HG03039 (cell line): ENCODE measurements at regions not wholly inside any gene's neighbourhood (a gene's known extent, or its start where the extent isn't known, plus 50 kb on each side); places are given as distances from the start of the nearest gene placed in this dataset.
"Not testable (repeated sequence)": the region's sequence is repeated elsewhere in the genome, so short reads cannot be mapped to it uniquely, and the experiment has no call there.

ENCODE experiments used
- ATAC-seq: cut with Tn5 transposase; IDR thresholded peaks from one replicate; pipeline ENCODE4 v1.9.1; 2021; ENCODE audit warnings: mild to moderate bottlenecking, moderate library complexity; ENCODE audit not compliant: unreplicated experiment

GRCh38 chr2:22970284-22970975 is 414.5 kb upstream of the KLHL29 start:
- ATAC-seq = no peak

DNA sequence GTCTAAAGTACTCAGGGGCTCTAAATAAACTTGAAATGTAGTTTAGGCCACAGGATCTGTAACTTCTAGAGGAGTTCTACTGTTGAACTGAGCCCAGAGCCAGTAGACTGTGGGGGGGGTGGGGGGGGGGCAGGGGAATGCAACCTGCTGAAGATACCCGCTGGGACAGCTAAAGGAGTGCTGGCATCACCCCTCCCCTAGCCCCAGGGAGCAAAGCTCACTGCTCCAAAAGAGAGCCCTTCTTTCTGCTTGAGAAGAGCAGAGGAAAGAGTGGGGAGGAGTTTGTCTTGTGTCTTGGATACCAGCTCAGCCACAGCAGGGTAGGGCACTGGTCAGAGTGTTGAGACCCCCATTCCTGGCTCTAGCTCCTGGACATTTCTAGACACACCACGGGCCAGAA is 414.0 kb upstream of the KLHL29 start:
- ATAC-seq = no peak

DNA sequence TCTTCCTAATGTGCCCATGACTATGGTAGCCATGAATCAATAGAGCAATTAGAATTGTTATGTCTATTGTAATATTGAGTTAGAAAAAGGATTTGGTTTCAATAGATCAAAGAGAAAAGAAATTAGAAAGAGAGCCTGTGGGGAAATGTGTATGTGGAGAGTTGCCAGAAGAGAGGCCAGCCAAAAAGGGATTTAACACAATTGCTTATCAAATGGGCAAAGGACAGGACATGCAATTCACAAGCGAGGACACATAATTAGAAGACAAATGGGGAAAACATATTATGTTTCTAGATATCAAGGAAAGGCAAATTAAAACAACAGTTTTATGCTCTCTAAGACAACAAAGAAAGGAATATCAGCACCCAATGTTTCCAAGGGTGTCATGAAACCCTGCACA is 403.2 kb upstream of the KLHL29 start:
- ATAC-seq = no peak

- ATAC-seq = not testable (repeated sequence)
Measured at GRCh38 chr2:22984152-22984551, 400.8 kb upstream of the KLHL29 start.

DNA sequence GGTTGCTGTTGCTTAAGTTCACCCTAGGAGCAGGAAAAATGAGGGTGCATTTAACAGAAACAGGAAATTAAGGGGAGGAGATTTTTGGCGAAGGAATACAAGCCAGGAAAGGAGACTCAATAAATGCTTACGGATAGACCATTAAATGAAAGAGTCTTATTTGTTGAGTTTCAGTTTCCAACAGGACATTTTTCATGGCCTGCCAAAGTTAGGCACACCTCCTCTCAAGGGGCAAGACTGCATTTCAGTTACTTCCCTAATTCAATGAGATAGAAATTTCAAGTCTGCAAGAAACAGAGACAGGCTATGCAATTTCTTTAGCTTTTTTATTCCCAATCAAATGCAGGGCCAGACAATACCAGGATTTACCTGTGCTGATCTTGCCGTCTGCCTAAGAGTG is 394.7 kb upstream of the KLHL29 start:
- ATAC-seq = no peak

- ATAC-seq = no peak
Measured at GRCh38 chr2:22991844-22992243, 393.1 kb upstream of the KLHL29 start.

- ATAC-seq = no peak
Measured at GRCh38 chr2:22992441-22992840, 392.5 kb upstream of the KLHL29 start.

GRCh38 chr2:22993250-22993649 is 391.7 kb upstream of the KLHL29 start:
- no peak for ATAC-seq

DNA sequence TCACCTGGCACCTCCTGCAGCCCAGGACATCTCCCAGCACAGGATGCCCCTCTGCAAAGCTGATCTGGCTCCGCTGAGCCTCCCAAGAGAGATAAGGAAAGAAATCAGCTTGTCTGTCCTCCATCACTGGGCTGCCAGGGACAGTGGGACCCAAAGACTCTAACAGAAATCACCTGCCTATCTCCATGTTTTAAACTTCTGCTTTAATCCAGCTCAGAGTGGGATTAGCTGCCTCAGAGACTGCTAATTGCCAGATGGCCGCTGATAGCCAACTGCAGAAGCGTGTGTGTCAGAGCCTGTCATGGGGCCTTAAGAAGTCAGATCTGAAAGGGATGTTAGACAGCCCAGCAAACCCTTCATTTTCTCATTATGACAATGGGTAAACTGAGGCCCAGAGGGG is 389.4 kb upstream of the KLHL29 start:
- ATAC-seq = no peak

DNA sequence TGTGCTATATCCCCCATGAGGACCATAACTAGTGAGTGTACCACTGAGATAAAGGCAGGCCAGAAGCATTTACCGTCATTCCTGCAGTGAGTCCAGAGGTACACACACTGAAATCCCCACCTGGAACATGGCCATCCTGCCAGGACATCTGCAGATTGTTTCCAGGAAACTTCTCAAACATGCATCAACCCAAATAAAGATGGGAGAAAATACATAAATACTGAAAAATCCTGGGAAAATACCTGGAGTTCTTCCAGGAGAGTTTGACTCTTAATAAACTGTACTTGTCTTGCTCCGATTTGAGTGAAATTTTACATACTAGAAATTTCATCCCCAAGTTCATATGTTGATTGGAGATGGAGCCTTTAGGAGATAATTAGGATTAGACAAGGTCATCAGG is 388.1 kb upstream of the KLHL29 start:
- no peak for ATAC-seq

DNA sequence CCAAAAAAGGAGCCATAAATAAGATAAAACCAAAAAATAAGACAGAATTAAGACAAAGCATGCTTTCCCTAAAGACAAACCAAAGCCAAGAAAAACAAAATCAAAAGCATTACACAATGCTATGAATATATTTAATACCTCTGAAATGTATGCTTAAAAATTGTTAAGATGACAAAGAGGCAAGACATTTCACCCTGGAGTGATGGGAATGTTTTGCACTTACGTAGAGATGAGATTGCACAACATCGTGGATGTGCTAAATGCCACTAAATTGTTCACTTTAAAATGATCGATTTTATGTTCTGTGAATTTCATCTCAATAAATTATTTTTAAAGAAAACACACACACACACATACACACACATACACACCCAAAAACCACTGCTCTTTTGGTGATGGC is 386.6 kb upstream of the KLHL29 start:
- no peak for ATAC-seq

DNA sequence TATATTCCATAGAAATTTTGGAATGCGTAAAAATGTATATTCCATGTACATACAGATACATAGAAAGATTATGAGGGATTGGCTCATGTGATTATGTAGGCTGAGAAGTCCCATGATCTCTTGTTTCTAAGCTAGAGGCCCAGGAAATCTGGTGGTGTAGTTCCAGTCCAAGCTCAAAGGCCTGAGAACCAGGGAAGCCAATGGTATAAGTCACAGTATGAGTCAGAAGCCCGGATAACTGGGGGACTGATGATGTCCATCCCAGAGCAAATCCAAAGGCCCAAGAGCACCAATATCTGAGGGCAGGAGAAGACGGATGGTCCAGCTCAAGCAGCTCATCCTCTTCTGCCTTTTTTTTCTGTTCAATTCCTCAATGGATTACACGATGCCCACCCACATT is 385.0 kb upstream of the KLHL29 start:
- no peak for ATAC-seq

- ATAC-seq = no peak
Measured at GRCh38 chr2:23002234-23002633, 382.7 kb upstream of the KLHL29 start.

DNA sequence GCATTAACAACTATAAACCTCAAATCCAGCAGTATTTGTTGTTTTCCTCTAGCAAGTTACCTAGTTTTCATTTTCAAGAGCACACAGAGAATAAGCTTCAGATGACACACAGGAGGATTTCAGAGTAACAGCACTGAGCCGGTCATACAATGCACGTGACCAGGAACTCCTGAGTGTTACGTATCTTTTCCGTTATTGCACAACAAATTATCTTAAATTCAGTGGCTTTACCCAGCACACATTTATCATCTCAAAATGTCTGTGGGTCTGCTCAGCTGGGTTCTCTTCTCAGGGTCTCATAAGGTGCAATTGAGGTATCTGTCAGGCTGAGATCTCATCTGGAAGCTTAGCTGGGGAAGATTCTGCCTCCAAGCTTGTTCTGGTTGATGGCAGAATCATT is 379.5 kb upstream of the KLHL29 start:
- no peak for ATAC-seq

DNA sequence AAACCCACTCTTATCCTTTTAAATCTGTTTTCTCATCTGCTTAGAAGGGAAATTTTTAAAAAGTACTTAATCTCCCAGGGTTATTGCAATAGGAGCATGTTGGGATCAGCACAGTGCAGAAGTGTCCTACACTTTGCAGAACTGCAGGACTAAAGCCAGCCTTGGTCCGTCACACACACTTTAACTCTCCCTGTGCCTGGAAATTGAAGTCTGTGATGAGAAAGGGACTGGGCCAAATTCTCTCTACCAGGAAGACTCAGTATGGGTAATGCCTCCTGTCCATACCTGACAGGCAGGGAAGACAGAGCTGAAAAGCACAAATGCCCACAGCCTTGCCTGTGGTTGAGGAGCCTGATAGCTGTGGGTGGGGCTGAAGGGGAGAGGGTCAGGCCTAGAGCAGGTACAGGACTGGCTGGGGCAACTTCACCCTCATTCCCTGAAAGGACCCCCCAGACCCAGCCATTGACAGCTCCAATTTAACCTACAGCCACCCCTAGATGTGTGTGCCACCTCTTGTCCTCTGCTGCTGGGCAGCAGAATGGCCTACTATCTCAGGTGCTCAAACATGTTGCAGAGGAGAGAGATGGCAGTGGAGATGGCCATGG is 377.2 kb upstream of the KLHL29 start:
- ATAC-seq = no peak

DNA sequence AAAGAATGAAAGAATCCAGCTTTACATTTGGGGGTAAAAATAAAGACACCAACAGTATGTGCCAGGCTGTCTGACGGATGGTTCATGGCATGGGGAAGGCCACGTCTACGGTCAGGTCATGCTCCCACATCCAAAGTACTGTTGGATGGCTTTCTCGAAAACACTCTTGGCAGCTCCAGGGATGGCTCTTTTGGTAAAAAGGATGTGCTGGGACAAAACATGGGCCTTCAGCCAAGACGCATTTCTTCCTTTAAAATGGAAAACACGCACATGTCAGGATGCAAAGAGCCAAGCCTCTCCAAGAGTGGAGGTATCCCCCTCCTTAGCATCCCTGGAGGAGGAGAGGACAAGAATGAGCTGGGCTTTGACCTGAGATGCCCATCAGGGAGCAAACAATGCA is 376.5 kb upstream of the KLHL29 start:
- ATAC-seq = no peak

- no peak for ATAC-seq
Measured at GRCh38 chr2:23008951-23009350, 376.0 kb upstream of the KLHL29 start.

DNA sequence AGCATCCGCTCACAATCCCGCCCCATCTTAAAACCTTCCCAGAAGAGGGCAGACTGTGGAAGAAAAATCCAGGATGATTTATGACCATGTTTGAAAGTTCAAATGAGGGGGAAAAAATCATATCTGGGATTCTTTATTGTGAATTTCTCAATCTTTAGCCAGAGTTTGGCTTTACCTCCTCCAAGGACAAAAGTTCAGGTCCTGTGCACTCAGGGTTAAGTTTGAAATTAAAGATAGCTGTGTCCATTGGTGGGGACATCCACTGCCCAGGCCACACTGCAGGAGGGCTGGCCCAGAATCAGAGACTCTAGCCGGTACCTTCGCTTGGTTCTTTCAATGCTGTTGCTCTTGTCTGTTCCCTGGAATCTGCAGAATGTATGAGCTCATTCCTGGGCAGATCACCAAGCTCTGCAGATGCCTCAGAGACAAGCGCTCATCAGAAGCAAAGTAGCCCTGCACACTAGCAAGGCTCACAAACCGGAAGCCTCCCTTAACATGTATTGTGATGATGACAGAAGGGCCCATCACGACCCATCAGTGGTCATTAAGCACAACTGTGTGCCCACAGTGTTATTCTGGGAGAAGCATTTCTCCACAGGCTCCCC is 375.3 kb upstream of the KLHL29 start:
- no peak for ATAC-seq

DNA sequence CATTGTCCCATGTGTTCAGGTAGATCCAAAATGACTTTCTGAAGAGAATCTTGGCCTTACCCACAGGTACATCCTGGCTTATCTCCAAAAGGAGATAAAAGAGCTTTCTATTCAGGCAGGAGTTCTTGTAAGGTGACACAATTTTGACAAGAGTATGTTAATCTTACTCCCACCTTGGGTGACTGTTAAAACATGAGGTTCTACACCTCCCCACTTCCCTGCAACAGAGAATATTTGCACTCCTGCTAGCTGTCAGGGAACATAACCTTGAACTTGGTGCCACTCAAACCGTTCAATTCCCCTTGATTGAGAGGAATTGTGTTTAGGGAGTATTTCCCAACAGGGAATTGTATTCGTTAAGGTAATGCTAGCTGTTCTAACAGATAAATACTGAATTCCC is 372.5 kb upstream of the KLHL29 start:
- no peak for ATAC-seq

DNA sequence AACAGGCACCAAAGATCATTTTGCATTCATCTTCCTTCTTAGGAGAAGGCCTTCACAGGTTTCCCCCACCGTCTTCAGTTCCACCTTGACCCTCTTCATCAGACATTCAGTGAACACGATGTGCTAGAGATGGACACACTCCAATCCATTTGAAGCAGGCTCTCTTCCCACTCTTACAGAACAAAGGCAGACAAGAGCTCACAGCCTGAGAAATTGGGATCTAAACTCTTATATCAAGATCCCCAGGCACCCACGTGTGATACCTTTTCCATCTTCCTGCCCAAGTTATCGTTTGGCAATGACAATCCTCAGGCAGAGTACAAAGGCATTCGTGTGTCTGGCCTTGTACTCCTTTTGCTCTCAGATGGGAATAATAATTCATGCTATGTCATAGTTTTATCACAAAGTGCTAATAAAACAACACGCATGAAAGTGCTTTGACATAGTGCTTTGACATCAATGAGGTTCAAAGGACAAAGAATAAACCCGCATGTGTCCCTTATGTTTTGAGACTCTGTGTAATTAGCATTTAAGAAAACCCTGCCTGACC is 369.3 kb upstream of the KLHL29 start:
- ATAC-seq = no peak

- no peak for ATAC-seq
Measured at GRCh38 chr2:23019476-23019875, 365.5 kb upstream of the KLHL29 start.

GRCh38 chr2:23020659-23021058 is 364.3 kb upstream of the KLHL29 start:
- no peak for ATAC-seq
